ENCODE measurements at regions not wholly inside any gene's neighbourhood (a gene's known extent, or its start where the extent isn't known, plus 50 kb on each side); places are given as distances from the start of the nearest gene placed in this dataset.

- ATAC-seq (no peak), FAIRE-seq (no peak), DNase-seq (ENCODE audit: extremely low read depth in 1 of 4, low spot score in 3 of 4) (no peak)
- no peak for TF ChIP-seq HNRNPLL (IDR thresholded peaks at IDR 0.05; ENCODE audit: low read depth, low read length, poor library complexity, severe bottlenecking)
- no peaks in the 10 kb centered on the region for H3K79me2 ChIP-seq (ENCODE audit: control insufficient read depth, insufficient read depth, low read length)
- H3K4me3 ChIP-seq: no peak overlapping the region
- WGBS (ENCODE audit: insufficient coverage, low coverage, missing lambda C conversion rate): 61% methylated on average over 2 of the region's 2 CpGs
- no peak overlapping the region for H3K9ac ChIP-seq (ENCODE audit: insufficient read depth in 1 of 2, low read depth in 2 of 2, low read length in 2 of 2)
- H3K36me3 ChIP-seq (ENCODE audit: control insufficient read depth, insufficient read depth, low read length): no peaks in the 10 kb centered on the region
- no peaks in the 10 kb centered on the region for H3K4me1 ChIP-seq (replicated peaks in 1 of 2; ENCODE audit: control insufficient read depth in 2 of 2, insufficient read depth in 2 of 2, low read length in 2 of 2)
- ChIA-PET POLR2A (no interaction called here), CTCF (ENCODE audit: low intra/inter-chr PET ratio) (no interaction called here)
- H4K20me1 ChIP-seq (replicated peaks; ENCODE audit: control insufficient read depth, insufficient read depth, low read length): no peaks in the 10 kb centered on the region
- H3K9me3 ChIP-seq (replicated peaks; ENCODE audit: control insufficient read depth, insufficient read depth, low read depth, low read length): no peaks in the 10 kb centered on the region; the same call in 1 of the 2 replicates
- H3K4me2 ChIP-seq (ENCODE audit: insufficient read depth, low read length): no peak overlapping the region
- no peaks in the 10 kb centered on the region for H3K27me3 ChIP-seq (ENCODE audit: control insufficient read depth in 2 of 2, insufficient read depth in 2 of 2, low read length in 2 of 2)
- no TSS peak for BruUV-seq (replicated peaks)
- in situ Hi-C loops (cut with MboI): no loop called here
- no peaks in the 10 kb centered on the region for H3K9me1 ChIP-seq (ENCODE audit: control insufficient read depth, insufficient read depth, low read length)
- H3K27ac ChIP-seq (ENCODE audit: extremely low read depth, low read depth, low read length): no peak overlapping the region
- no peak overlapping the region for H2AFZ ChIP-seq (ENCODE audit: low read depth, low read length)
- intact Hi-C loops (cut with micrococcal nuclease): no loop called here
Measured at GRCh38 chr2:83757329-83757728, 701.8 kb downstream of the SUCLG1 start.

- H3K9ac ChIP-seq (ENCODE audit: insufficient read depth in 1 of 2, low read depth in 2 of 2, low read length in 2 of 2): no peak overlapping the region
- H3K9me1 ChIP-seq (ENCODE audit: control insufficient read depth, insufficient read depth, low read length): no peaks in the 10 kb centered on the region
- no peaks in the 10 kb centered on the region; the same call in 1 of the 2 replicates for H3K9me3 ChIP-seq (replicated peaks; ENCODE audit: control insufficient read depth, insufficient read depth, low read depth, low read length)
- ChIA-PET POLR2A (no interaction called here), CTCF (ENCODE audit: low intra/inter-chr PET ratio) (no interaction called here)
- no peaks in the 10 kb centered on the region for H3K36me3 ChIP-seq (ENCODE audit: control insufficient read depth, insufficient read depth, low read length)
- BruUV-seq (replicated peaks): no TSS peak
- no peaks in the 10 kb centered on the region for H3K79me2 ChIP-seq (ENCODE audit: control insufficient read depth, insufficient read depth, low read length)
- H3K4me3 ChIP-seq: no peak overlapping the region
- in situ Hi-C loops (cut with MboI): no loop called here
- H3K4me2 ChIP-seq (ENCODE audit: insufficient read depth, low read length): no peak overlapping the region
- intact Hi-C loops (cut with micrococcal nuclease): no loop called here
- H3K27ac ChIP-seq (ENCODE audit: extremely low read depth, low read depth, low read length): no peak overlapping the region
- no peak for ATAC-seq
- H3K4me1 ChIP-seq (replicated peaks in 1 of 2; ENCODE audit: control insufficient read depth in 2 of 2, insufficient read depth in 2 of 2, low read length in 2 of 2): no peaks in the 10 kb centered on the region
- no peak for DNase-seq (ENCODE audit: extremely low read depth in 1 of 4, low spot score in 3 of 4)
- H2AFZ ChIP-seq (ENCODE audit: low read depth, low read length): no peak overlapping the region
- H3K27me3 ChIP-seq (ENCODE audit: control insufficient read depth in 2 of 2, insufficient read depth in 2 of 2, low read length in 2 of 2): no peaks in the 10 kb centered on the region
- H4K20me1 ChIP-seq (replicated peaks; ENCODE audit: control insufficient read depth, insufficient read depth, low read length): no peaks in the 10 kb centered on the region
- 61% methylated on average over 1 of the region's 1 CpG for WGBS (ENCODE audit: insufficient coverage, low coverage, missing lambda C conversion rate)
- TF ChIP-seq CEBPG (CRISPR knock-in tag; IDR thresholded peaks at IDR 0.05) (no peak), CEBPG (tag; conservative IDR thresholded peaks at IDR 0.05 in 1 of 2, IDR thresholded peaks at IDR 0.05 in 1 of 2) (peak in 1 of 2 experiments; percentile 26; a peak in 1 of 4 replicates), REST (IDR thresholded peaks at IDR 0.05; ENCODE audit: borderline replicate concordance) (no peak), REST (CRISPR knock-in tag; IDR thresholded peaks at IDR 0.05; ENCODE audit: low read depth) (no peak)
- FAIRE-seq: no peak
Measured at GRCh38 chr2:83756219-83756618, 702.9 kb downstream of the SUCLG1 start.
